Bronchial epithelial cell (primary cell): ENCODE measurements at regions not wholly inside any gene's neighbourhood (a gene's known extent, or its start where the extent isn't known, plus 50 kb on each side); places are given as distances from the start of the nearest gene placed in this dataset.

ENCODE experiments used
- DNase-seq: peaks from one replicate; pipeline ENCODE4 v3.0.0-alpha.2; 2010; ENCODE audit warnings: low read depth
- FAIRE-seq: peaks from 2 replicates; lab custom pipeline; 2011; peaks lifted over from hg19 to GRCh38; lab: Jason Lieb, UNC
- H3K27me3 ChIP-seq: 2 replicates; pipeline ENCODE4 v1.5.1; 2011; ENCODE audit warnings: low read length; ENCODE audit not compliant: control insufficient read depth, insufficient read depth
- H3K36me3 ChIP-seq: 2 replicates; pipeline ENCODE4 v1.5.1; 2011; ENCODE audit warnings: low read length; ENCODE audit not compliant: control insufficient read depth, insufficient read depth
- H3K4me3 ChIP-seq: 2 replicates; pipeline ENCODE4 v1.5.1; 2011; ENCODE audit warnings: mild to moderate bottlenecking, low read depth, low read length, control low read depth
- CTCF ChIP-seq: IDR thresholded peaks from 2 replicates; pipeline ENCODE4 v1.5.1; 2011; ENCODE audit warnings: mild to moderate bottlenecking, moderate library complexity, low read length, control low read depth, inconsistent platforms; ENCODE audit not compliant: insufficient read depth, severe bottlenecking

GRCh38 chr13:72427757-72428528 is 299.5 kb downstream of the MZT1 start:
- H3K36me3 ChIP-seq: no peaks in the 10 kb centered on the region
- no peak for FAIRE-seq
- no peak for DNase-seq
- H3K4me3 ChIP-seq: no peak overlapping the region
- TF ChIP-seq CTCF: no peak
- H3K27me3 ChIP-seq: no peaks in the 10 kb centered on the region

GRCh38 chr13:72424059-72424458 is 303.4 kb downstream of the MZT1 start:
- H3K4me3 ChIP-seq: no peak overlapping the region
- FAIRE-seq: no peak
- no peak for DNase-seq
- TF ChIP-seq CTCF: no peak
- no peaks in the 10 kb centered on the region for H3K27me3 ChIP-seq
- no peaks in the 10 kb centered on the region for H3K36me3 ChIP-seq

- Histone ChIP-seq H3K36me3 (no peaks in the 10 kb centered on the region), H3K27me3 (no peaks in the 10 kb centered on the region), H3K4me3 (no peak overlapping the region)
- no peak for DNase-seq
- no peak for TF ChIP-seq CTCF
- no peak for FAIRE-seq
Observed at GRCh38 chr13:72415817-72416216, 311.6 kb downstream of the MZT1 start.

- no peak for TF ChIP-seq CTCF
- Histone ChIP-seq H3K27me3 (no peaks in the 10 kb centered on the region), H3K4me3 (no peak overlapping the region), H3K36me3 (no peaks in the 10 kb centered on the region)
- no peak for FAIRE-seq
- DNase-seq: no peak
Observed at GRCh38 chr13:72412481-72412880, 314.9 kb downstream of the MZT1 start.

GRCh38 chr13:72405441-72405840 is 322.0 kb downstream of the MZT1 start:
- Histone ChIP-seq H3K4me3 (no peak overlapping the region), H3K27me3 (no peaks in the 10 kb centered on the region), H3K36me3 (no peaks in the 10 kb centered on the region)
- TF ChIP-seq CTCF: no peak
- no peak for FAIRE-seq
- DNase-seq: no peak

GRCh38 chr13:72403396-72404010 is 323.9 kb downstream of the MZT1 start:
- no peaks in the 10 kb centered on the region for H3K27me3 ChIP-seq
- TF ChIP-seq CTCF: no peak
- H3K4me3 ChIP-seq: no peak overlapping the region
- FAIRE-seq (no peak), DNase-seq (peak; percentile 71)
- no peaks in the 10 kb centered on the region for H3K36me3 ChIP-seq
